ENCODE measurements at regions not wholly inside any gene's neighbourhood (a gene's known extent, or its start where the extent isn't known, plus 50 kb on each side); places are given as distances from the start of the nearest gene placed in this dataset.
"Not testable (repeated sequence)": the region's sequence is repeated elsewhere in the genome, so short reads cannot be mapped to it uniquely, and the experiment has no call there.

- no peak overlapping the region for H3K27ac ChIP-seq
- H3K27me3 ChIP-seq: no peaks in the 10 kb centered on the region
- Mint-ChIP-seq H3K4me3 (no peak overlapping the region), H3K9me3 (no peaks in the 10 kb centered on the region), H3K36me3 (no peaks in the 10 kb centered on the region), H3K27me3 (ENCODE audit: insufficient read depth, low read depth) (no peaks in the 10 kb centered on the region), H3K27ac (no peak overlapping the region), H3K4me1 (peaks cover 9% of the 10 kb centered on the region)
- no peaks in the 10 kb centered on the region for H3F3A ChIP-seq (ENCODE audit: low read depth)
- no peaks in the 10 kb centered on the region for H3K4me1 ChIP-seq
- no peak overlapping the region for H3K9ac ChIP-seq
- no peaks in the 10 kb centered on the region for H3K36me3 ChIP-seq
- no peak overlapping the region for H3K4me2 ChIP-seq
- no peaks in the 10 kb centered on the region for H3K79me2 ChIP-seq (ENCODE audit: low read depth)
- no peak overlapping the region for H3K4me3 ChIP-seq
- H4K20me1 ChIP-seq (ENCODE audit: low read depth): no peaks in the 10 kb centered on the region
- H2AFZ ChIP-seq (replicated peaks): no peak overlapping the region
- DNase-seq (ENCODE audit: low spot score): no peak
- TF ChIP-seq EZH2 (IDR thresholded peaks at IDR 0.05) (no peak), EZH2phosphoT487 (IDR thresholded peaks at IDR 0.05) (no peak), CTCF (IDR thresholded peaks at IDR 0.05) (no peak)
- no peaks in the 10 kb centered on the region for H3K9me3 ChIP-seq (ENCODE audit: low read depth)
Observed at GRCh38 chr12:75657831-75658230, 146.4 kb upstream of the KRR1 start.

GRCh38 chr12:75657354-75657753, 145.9 kb upstream of the KRR1 start:
- not testable (repeated sequence) for H3K36me3 ChIP-seq; H3K4me3 ChIP-seq; H3F3A ChIP-seq (ENCODE audit: low read depth); H4K20me1 ChIP-seq (ENCODE audit: low read depth); H3K36me3 Mint-ChIP-seq; H3K9ac ChIP-seq; H3K9me3 Mint-ChIP-seq; H2AFZ ChIP-seq (replicated peaks); H3K4me1 Mint-ChIP-seq; H3K79me2 ChIP-seq (ENCODE audit: low read depth); H3K4me1 ChIP-seq; H3K4me2 ChIP-seq; H3K27me3 Mint-ChIP-seq (ENCODE audit: insufficient read depth, low read depth); H3K27ac ChIP-seq; H3K9me3 ChIP-seq (ENCODE audit: low read depth); H3K27me3 ChIP-seq; DNase-seq (ENCODE audit: low spot score); H3K27ac Mint-ChIP-seq; H3K4me3 Mint-ChIP-seq

GRCh38 chr12:75656648-75657047, 145.2 kb upstream of the KRR1 start:
- Mint-ChIP-seq H3K4me1 (peaks cover 9% of the 10 kb centered on the region), H3K4me3 (no peak overlapping the region), H3K9me3 (no peaks in the 10 kb centered on the region), H3K27ac (no peak overlapping the region), H3K27me3 (ENCODE audit: insufficient read depth, low read depth) (no peaks in the 10 kb centered on the region), H3K36me3 (no peaks in the 10 kb centered on the region)
- Histone ChIP-seq H3K27me3 (no peaks in the 10 kb centered on the region), H3K79me2 (ENCODE audit: low read depth) (no peaks in the 10 kb centered on the region), H3K9me3 (ENCODE audit: low read depth) (no peaks in the 10 kb centered on the region), H3K36me3 (no peaks in the 10 kb centered on the region), H2AFZ (replicated peaks) (no peak overlapping the region), H3K9ac (no peak overlapping the region), H3F3A (ENCODE audit: low read depth) (no peaks in the 10 kb centered on the region), H3K27ac (no peak overlapping the region), H3K4me3 (no peak overlapping the region), H3K4me1 (no peaks in the 10 kb centered on the region), H4K20me1 (ENCODE audit: low read depth) (no peaks in the 10 kb centered on the region), H3K4me2 (no peak overlapping the region)
- DNase-seq (ENCODE audit: low spot score): no peak
- TF ChIP-seq CTCF (IDR thresholded peaks at IDR 0.05) (no peak), EZH2phosphoT487 (IDR thresholded peaks at IDR 0.05) (no peak), EZH2 (IDR thresholded peaks at IDR 0.05) (no peak)

GRCh38 chr12:75656210-75656609, 144.8 kb upstream of the KRR1 start:
- H3K4me1 Mint-ChIP-seq: peaks cover 9% of the 10 kb centered on the region
- H3K27ac Mint-ChIP-seq: no peak overlapping the region
- Histone ChIP-seq H3K4me2 (no peak overlapping the region), H3K9ac (no peak overlapping the region), H3K36me3 (no peaks in the 10 kb centered on the region), H3K27me3 (no peaks in the 10 kb centered on the region), H4K20me1 (ENCODE audit: low read depth) (no peaks in the 10 kb centered on the region), H3K4me1 (no peaks in the 10 kb centered on the region), H3K27ac (no peak overlapping the region), H2AFZ (replicated peaks) (no peak overlapping the region), H3K79me2 (ENCODE audit: low read depth) (no peaks in the 10 kb centered on the region), H3F3A (ENCODE audit: low read depth) (no peaks in the 10 kb centered on the region), H3K9me3 (ENCODE audit: low read depth) (no peaks in the 10 kb centered on the region), H3K4me3 (no peak overlapping the region)
- no peak overlapping the region for H3K4me3 Mint-ChIP-seq
- no peaks in the 10 kb centered on the region for H3K27me3 Mint-ChIP-seq (ENCODE audit: insufficient read depth, low read depth)
- no peaks in the 10 kb centered on the region for H3K9me3 Mint-ChIP-seq
- TF ChIP-seq CTCF (IDR thresholded peaks at IDR 0.05): no peak
- TF ChIP-seq EZH2phosphoT487 (IDR thresholded peaks at IDR 0.05): no peak
- TF ChIP-seq EZH2 (IDR thresholded peaks at IDR 0.05): no peak
- H3K36me3 Mint-ChIP-seq: no peaks in the 10 kb centered on the region
- DNase-seq (ENCODE audit: low spot score): no peak
